ENCODE measurements at regions not wholly inside any gene's neighbourhood (a gene's known extent, or its start where the extent isn't known, plus 50 kb on each side); places are given as distances from the start of the nearest gene placed in this dataset.

DNA sequence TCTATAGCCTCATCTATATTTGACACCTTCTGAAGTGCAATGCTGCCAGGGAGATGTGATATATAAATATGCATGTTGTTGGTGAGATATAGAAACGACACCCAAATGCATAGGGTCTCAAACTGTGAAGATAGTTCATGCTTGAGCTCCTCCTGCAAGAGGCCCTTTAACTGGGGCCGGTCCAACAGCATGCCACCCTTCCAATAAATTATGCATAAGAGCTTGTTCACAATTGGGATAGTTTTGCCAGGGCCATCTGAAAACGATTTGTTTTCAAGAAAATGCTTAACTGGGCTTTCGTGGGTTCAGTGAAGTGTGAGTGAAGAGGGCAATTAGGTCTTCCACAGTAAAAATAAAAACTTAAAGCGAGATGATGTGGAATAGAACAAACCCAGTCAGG lies 424.2 kb upstream of the WWC1 start:
- FAIRE-seq (no peak), DNase-seq (ENCODE audit: low read depth, low spot score) (no peak), ATAC-seq (no peak)
- no peaks in the 10 kb centered on the region for H3K9me3 ChIP-seq (replicated peaks; ENCODE audit: control insufficient read depth, insufficient read depth, low read length)
- CTCF ChIA-PET, result no interaction called here
- TF ChIP-seq FOXM1 (IDR thresholded peaks at IDR 0.05; ENCODE audit: low read depth, low read length) (no peak), TCF3 (IDR thresholded peaks at IDR 0.05; ENCODE audit: borderline replicate concordance, insufficient read depth, low read depth, low read length) (no peak), HDAC2 (IDR thresholded peaks at IDR 0.05) (no peak), SRF (IDR thresholded peaks at IDR 0.05; ENCODE audit: low read depth in 2 of 2, low read length in 2 of 2) (no peak), MEF2B (IDR thresholded peaks at IDR 0.05; ENCODE audit: partially characterized antibody, poor library complexity, severe bottlenecking) (no peak), EZH2 (IDR thresholded peaks at IDR 0.05; ENCODE audit: borderline replicate concordance, control insufficient read depth, low read depth, low read length) (no peak), IKZF2 (IDR thresholded peaks at IDR 0.05) (no peak), CHD2 (IDR thresholded peaks at IDR 0.05; ENCODE audit: borderline replicate concordance, low read depth, low read length) (no peak)
- TF ChIP-seq, protein P1, sequence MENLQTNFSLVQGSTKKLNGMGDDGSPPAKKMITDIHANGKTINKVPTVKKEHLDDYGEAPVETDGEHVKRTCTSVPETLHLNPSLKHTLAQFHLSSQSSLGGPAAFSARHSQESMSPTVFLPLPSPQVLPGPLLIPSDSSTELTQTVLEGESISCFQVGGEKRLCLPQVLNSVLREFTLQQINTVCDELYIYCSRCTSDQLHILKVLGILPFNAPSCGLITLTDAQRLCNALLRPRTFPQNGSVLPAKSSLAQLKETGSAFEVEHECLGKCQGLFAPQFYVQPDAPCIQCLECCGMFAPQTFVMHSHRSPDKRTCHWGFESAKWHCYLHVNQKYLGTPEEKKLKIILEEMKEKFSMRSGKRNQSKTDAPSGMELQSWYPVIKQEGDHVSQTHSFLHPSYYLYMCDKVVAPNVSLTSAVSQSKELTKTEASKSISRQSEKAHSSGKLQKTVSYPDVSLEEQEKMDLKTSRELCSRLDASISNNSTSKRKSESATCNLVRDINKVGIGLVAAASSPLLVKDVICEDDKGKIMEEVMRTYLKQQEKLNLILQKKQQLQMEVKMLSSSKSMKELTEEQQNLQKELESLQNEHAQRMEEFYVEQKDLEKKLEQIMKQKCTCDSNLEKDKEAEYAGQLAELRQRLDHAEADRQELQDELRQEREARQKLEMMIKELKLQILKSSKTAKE (IDR thresholded peaks at IDR 0.05; ENCODE audit: low read depth, poor library complexity, severe bottlenecking), result no peak
- TF ChIP-seq, protein P2, sequence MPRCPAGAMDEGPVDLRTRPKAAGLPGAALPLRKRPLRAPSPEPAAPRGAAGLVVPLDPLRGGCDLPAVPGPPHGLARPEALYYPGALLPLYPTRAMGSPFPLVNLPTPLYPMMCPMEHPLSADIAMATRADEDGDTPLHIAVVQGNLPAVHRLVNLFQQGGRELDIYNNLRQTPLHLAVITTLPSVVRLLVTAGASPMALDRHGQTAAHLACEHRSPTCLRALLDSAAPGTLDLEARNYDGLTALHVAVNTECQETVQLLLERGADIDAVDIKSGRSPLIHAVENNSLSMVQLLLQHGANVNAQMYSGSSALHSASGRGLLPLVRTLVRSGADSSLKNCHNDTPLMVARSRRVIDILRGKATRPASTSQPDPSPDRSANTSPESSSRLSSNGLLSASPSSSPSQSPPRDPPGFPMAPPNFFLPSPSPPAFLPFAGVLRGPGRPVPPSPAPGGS (IDR thresholded peaks at IDR 0.05; ENCODE audit: borderline replicate concordance, insufficient read depth, low read depth, low read length, poor library complexity, severe bottlenecking), result no peak
- H2AFZ ChIP-seq (ENCODE audit: control insufficient read depth, low read depth, low read length), result no peak overlapping the region
- intact Hi-C loops (cut with micrococcal nuclease; ENCODE audit: unreplicated experiment), result no loop called here
- RAD21 ChIA-PET (ENCODE audit: unreplicated experiment), result no interaction called here
- H3K36me3 ChIP-seq (ENCODE audit: control insufficient read depth in 2 of 2, insufficient read depth in 2 of 2, low read length in 1 of 2), result no peaks in the 10 kb centered on the region
- no peaks in the 10 kb centered on the region for H3K27me3 ChIP-seq (replicated peaks in 1 of 2; ENCODE audit: control insufficient read depth in 2 of 2, insufficient read depth in 2 of 2, low read length in 1 of 2)
- H3K27ac ChIP-seq (ENCODE audit: control insufficient read depth, insufficient read depth), result no peak overlapping the region
- no TSS peak for BruUV-seq (replicated peaks)
- H3K79me2 ChIP-seq (ENCODE audit: control insufficient read depth, insufficient read depth, low read length), result no peaks in the 10 kb centered on the region
- POLR2A ChIA-PET, result no interaction called here
- WGBS (ENCODE audit: insufficient coverage, insufficient replicate concordance, low lambda C conversion rate, missing lambda C conversion rate), result 31% methylated on average over 5 of the region's 5 CpGs
- no peaks in the 10 kb centered on the region for H4K20me1 ChIP-seq (ENCODE audit: control insufficient read depth, insufficient read depth)
- no peak overlapping the region for H3K4me3 ChIP-seq
- in situ Hi-C loops (cut with MboI), result no loop called here
- H3K9ac ChIP-seq (ENCODE audit: control insufficient read depth, insufficient read depth, low read length), result no peak overlapping the region
- SMC1A ChIA-PET (ENCODE audit: uncharacterized antibody, unreplicated experiment), result no interaction called here
- H3K4me1 ChIP-seq (ENCODE audit: control insufficient read depth, insufficient read depth, low read length), result no peaks in the 10 kb centered on the region
- H3K4me2 ChIP-seq (ENCODE audit: control insufficient read depth, insufficient read depth), result no peak overlapping the region

Data from GM12878 (cell line).